ENCODE measurements at regions not wholly inside any gene's neighbourhood (a gene's known extent, or its start where the extent isn't known, plus 50 kb on each side); places are given as distances from the start of the nearest gene placed in this dataset.
A peak's percentile ranks its signal among the peaks of the same experiment; 100 is the strongest.

DNA sequence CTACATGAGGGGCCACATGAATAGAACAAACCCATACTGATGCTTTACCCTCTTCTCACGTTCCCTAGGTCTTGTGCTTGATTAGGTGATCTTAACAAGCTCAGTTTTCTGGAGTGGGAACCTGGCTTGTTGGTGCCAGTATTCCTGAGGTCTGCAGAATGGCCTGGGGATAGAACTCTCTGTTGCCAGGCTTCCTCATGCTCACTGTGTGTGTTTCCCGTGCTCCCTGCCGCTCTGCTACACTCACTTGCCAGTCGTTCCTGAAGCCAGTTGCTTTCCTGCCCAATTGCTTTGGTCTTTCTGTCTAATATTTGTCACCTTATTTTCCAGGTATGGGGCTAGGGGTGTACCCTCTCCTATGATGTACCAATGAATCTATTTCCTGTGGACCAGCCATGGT is 2111.5 kb upstream of the PIK3C3 start:
- no peak for DNase-seq (ENCODE audit: low read depth in 6 of 9, low spot score in 9 of 9)
- peaks cover 0 to 4% of the 10 kb centered on the region in 2 donors for H3K4me1 ChIP-seq (ENCODE audit: control insufficient read depth in 2 of 2, insufficient read depth in 2 of 2, low read length in 2 of 2)
- H3K4me3 ChIP-seq (ENCODE audit: low read length in 2 of 2): no peak overlapping the region
- no peaks in the 10 kb centered on the region for H3K36me3 ChIP-seq (ENCODE audit: control insufficient read depth in 2 of 2, insufficient read depth in 2 of 2, low read length in 1 of 2)
- H3K9me3 ChIP-seq (ENCODE audit: control insufficient read depth in 2 of 2, insufficient read depth in 1 of 2, low read length in 1 of 2): no peaks in the 10 kb centered on the region
- peaks cover 0 to 23% of the 10 kb centered on the region in 2 donors for H3K27me3 ChIP-seq (ENCODE audit: control insufficient read depth in 2 of 2, insufficient read depth in 1 of 2, low read length in 1 of 2)
- no peak overlapping the region for H3K27ac ChIP-seq (ENCODE audit: low read depth in 1 of 2, low read length in 1 of 2)
- 93% methylated on average over 4 of the region's 4 CpGs for whole genome bisulfite sequencing

DNA sequence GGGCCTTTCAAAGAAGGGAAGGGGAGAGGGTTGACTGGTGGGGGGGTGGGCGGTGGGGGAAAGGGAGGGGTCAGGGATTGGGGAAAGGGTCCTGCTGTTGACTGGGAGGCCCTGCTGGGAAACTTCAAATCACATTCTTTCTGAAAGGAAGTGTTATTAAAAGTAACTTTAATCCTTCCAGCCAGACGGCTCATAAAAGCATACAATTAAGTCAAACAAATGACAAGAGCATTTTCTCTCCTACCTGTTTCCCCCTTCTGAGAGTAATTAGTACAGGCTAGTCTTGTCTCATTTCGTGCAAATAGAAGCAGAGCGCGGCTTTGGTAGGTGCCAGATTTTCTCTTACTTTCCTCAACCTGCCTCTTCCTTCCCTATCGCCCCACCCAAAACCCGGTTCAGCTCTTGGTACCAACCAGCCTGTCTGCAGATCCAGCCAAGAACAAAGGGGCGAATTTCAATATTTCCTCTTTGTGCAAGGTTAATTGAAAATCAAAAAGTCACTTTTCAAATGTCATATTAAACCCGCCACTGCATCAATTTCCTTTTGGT is 2112.6 kb upstream of the PIK3C3 start:
- no peak for DNase-seq (ENCODE audit: low read depth in 6 of 9, low spot score in 9 of 9)
- 72% methylated on average over 9 of the region's 9 CpGs for WGBS
- Histone ChIP-seq H3K9me3 (ENCODE audit: control insufficient read depth in 2 of 2, insufficient read depth in 1 of 2, low read length in 1 of 2) (no peaks in the 10 kb centered on the region), H3K4me3 (ENCODE audit: low read length in 2 of 2) (no peak overlapping the region), H3K36me3 (ENCODE audit: control insufficient read depth in 2 of 2, insufficient read depth in 2 of 2, low read length in 1 of 2) (no peaks in the 10 kb centered on the region), H3K27ac (ENCODE audit: low read depth in 1 of 2, low read length in 1 of 2) (no peak overlapping the region), H3K4me1 (ENCODE audit: control insufficient read depth in 2 of 2, insufficient read depth in 2 of 2, low read length in 2 of 2) (peaks cover 0 to 4% of the 10 kb centered on the region in 2 donors), H3K27me3 (ENCODE audit: control insufficient read depth in 2 of 2, insufficient read depth in 1 of 2, low read length in 1 of 2) (peaks cover 0 to 23% of the 10 kb centered on the region in 2 donors)

DNA sequence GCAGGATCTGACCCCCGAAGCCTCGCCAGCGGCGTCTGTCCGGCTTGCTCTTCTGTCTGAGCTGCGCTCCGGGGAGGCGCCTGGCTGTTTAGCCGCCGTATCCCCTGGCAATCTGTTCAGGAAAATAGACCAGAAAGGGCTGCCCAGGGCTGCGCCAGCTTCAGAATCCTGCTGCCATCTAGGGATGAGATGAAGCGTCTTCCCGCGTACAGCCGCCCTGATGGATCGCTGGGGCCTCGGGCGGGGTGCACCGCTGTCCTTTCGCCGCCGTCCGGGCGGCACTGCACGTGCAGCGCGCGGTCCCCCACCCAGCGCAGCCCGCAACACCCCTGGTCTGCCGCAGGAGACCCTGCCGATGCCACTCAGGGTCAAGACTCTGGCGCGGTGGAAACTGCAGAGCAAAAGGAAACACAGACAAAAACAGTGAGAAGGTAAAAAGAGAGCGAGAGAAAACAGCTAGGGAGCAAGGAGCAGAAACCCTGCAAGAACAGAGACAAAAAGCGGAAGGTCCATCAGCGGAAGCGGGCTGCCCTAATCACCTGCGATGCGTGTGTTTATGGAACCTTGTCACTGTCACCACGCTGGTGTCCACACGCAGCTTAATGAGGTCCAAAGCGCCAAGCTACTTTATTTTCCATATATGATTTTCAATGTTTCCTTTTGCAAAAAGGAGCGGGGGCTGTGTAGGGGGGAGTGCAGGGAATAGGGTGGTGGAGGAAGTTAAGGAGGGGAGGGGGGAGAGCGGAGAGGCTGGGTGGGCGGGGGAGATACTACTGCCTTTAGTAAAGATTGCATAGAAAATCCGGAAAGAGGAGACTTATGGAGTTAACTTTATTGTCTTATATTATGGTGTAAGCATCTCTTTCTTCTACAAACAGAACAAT is 2113.3 kb upstream of the PIK3C3 start:
- H3K9me3 ChIP-seq (ENCODE audit: control insufficient read depth in 2 of 2, insufficient read depth in 1 of 2, low read length in 1 of 2): no peaks in the 10 kb centered on the region
- H3K27ac ChIP-seq (ENCODE audit: low read depth in 1 of 2, low read length in 1 of 2): no peak overlapping the region
- 2% methylated on average over 47 of the region's 47 CpGs for WGBS

DNA sequence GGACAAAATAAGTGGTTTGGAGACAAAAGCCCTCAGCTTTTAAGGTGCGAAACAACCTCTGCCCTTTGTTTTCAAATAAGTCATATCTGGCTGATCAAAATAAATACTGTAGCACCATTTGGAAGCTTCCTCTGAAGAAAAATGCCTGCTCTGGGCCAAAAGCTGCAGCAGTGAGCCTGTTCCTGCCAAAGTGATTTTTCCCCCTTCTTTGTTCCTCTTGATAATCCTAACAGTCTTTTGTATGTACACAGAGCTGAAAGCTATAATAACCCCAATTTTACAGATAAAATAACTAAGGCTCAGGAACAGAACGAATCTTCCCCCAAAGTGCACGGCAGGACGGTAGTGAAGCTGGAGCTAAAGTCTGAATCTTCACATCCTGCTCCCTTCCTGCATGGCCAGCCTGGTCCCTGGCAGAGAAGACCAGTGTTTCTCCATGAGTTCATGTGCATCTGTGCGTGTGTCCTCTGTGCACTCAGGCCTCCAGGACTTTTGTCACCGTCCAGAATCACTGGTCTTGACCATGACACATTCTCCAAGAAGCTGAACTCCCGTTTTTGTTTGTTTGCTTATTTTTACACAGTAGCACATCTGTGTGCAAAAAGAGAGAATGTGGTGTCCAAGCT is 2114.1 kb upstream of the PIK3C3 start:
- no peaks in the 10 kb centered on the region for H3K9me3 ChIP-seq (ENCODE audit: control insufficient read depth in 2 of 2, insufficient read depth in 1 of 2, low read length in 1 of 2)
- peak overlapping the region in 1 of 2 donors; percentile 22 for H3K4me3 ChIP-seq (ENCODE audit: low read length in 2 of 2)
- no peak for DNase-seq (ENCODE audit: low read depth in 6 of 9, low spot score in 9 of 9)
- no peaks in the 10 kb centered on the region for H3K36me3 ChIP-seq (ENCODE audit: control insufficient read depth in 2 of 2, insufficient read depth in 2 of 2, low read length in 1 of 2)
- no peak overlapping the region for H3K27ac ChIP-seq (ENCODE audit: low read depth in 1 of 2, low read length in 1 of 2)
- 37% methylated on average over 7 of the region's 7 CpGs for WGBS
- H3K4me1 ChIP-seq (ENCODE audit: control insufficient read depth in 2 of 2, insufficient read depth in 2 of 2, low read length in 2 of 2): peaks cover 0 to 4% of the 10 kb centered on the region in 2 donors
- H3K27me3 ChIP-seq (ENCODE audit: control insufficient read depth in 2 of 2, insufficient read depth in 1 of 2, low read length in 1 of 2): peaks cover 0 to 23% of the 10 kb centered on the region in 2 donors

More for the DNA sequence above, 2113.3 kb upstream of the PIK3C3 start:
- DNase-seq (ENCODE audit: low read depth in 6 of 9, low spot score in 9 of 9): peak in 5 of 9 donors; percentile 2 to 20 (median 6)
- Histone ChIP-seq H3K4me1 (ENCODE audit: control insufficient read depth in 2 of 2, insufficient read depth in 2 of 2, low read length in 2 of 2) (peaks cover 0 to 4% of the 10 kb centered on the region in 2 donors), H3K27me3 (ENCODE audit: control insufficient read depth in 2 of 2, insufficient read depth in 1 of 2, low read length in 1 of 2) (peaks cover 0 to 23% of the 10 kb centered on the region in 2 donors), H3K4me3 (ENCODE audit: low read length in 2 of 2) (peak overlapping the region; percentile 22 to 36), H3K36me3 (ENCODE audit: control insufficient read depth in 2 of 2, insufficient read depth in 2 of 2, low read length in 1 of 2) (no peaks in the 10 kb centered on the region)

DNA sequence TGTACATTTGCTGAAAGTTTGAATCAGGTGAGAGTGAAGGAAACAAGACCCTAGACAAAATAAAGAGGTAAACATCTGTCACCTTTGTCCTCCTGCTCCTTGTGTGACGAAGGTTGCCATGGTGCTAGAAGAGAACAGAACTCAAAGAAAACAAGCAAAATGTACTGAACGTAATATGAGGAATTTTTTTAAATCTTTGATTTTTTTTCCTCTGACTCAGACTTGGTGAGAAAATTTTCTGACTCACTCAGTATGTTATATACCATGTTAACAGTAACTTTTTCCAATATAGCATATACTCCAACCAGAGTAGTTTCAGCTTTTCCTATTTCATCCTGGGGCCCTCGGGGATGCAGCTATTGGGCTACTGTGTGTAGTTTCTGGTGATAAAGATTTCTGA is 2114.6 kb upstream of the PIK3C3 start:
- Histone ChIP-seq H3K4me3 (ENCODE audit: low read length in 2 of 2) (no peak overlapping the region), H3K27me3 (ENCODE audit: control insufficient read depth in 2 of 2, insufficient read depth in 1 of 2, low read length in 1 of 2) (peaks cover 0 to 23% of the 10 kb centered on the region in 2 donors), H3K9me3 (ENCODE audit: control insufficient read depth in 2 of 2, insufficient read depth in 1 of 2, low read length in 1 of 2) (no peaks in the 10 kb centered on the region), H3K36me3 (ENCODE audit: control insufficient read depth in 2 of 2, insufficient read depth in 2 of 2, low read length in 1 of 2) (no peaks in the 10 kb centered on the region), H3K27ac (ENCODE audit: low read depth in 1 of 2, low read length in 1 of 2) (no peak overlapping the region), H3K4me1 (ENCODE audit: control insufficient read depth in 2 of 2, insufficient read depth in 2 of 2, low read length in 2 of 2) (peaks cover 0 to 4% of the 10 kb centered on the region in 2 donors)
- no peak for DNase-seq (ENCODE audit: low read depth in 6 of 9, low spot score in 9 of 9)
- WGBS: 93% methylated on average over 3 of the region's 3 CpGs

DNA sequence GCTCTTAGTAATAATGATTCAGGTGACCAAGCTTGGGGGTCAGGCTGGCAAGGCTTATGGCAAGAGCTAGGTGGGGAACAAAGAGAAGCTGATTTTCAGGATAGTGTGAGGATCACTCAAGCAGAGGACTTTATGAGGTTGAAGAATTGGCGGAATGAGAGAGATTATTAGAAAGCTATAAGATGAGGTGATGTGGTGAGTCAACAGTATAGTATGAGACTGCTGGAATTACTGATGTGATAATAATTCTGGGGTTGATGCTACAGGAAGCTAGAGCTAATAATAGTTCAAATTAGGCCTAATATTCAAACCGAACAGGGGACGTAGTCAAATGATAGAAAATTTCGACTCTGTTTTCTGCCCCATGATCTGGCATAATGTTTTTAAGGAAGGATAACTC is 2115.3 kb upstream of the PIK3C3 start:
- DNase-seq (ENCODE audit: low read depth in 6 of 9, low spot score in 9 of 9): no peak
- H3K27me3 ChIP-seq (ENCODE audit: control insufficient read depth in 2 of 2, insufficient read depth in 1 of 2, low read length in 1 of 2): peaks cover 0 to 23% of the 10 kb centered on the region in 2 donors
- H3K4me3 ChIP-seq (ENCODE audit: low read length in 2 of 2): no peak overlapping the region
- 98% methylated on average over 4 of the region's 4 CpGs for WGBS
- peaks cover 0 to 4% of the 10 kb centered on the region in 2 donors for H3K4me1 ChIP-seq (ENCODE audit: control insufficient read depth in 2 of 2, insufficient read depth in 2 of 2, low read length in 2 of 2)
- no peak overlapping the region for H3K27ac ChIP-seq (ENCODE audit: low read depth in 1 of 2, low read length in 1 of 2)
- no peaks in the 10 kb centered on the region for H3K36me3 ChIP-seq (ENCODE audit: control insufficient read depth in 2 of 2, insufficient read depth in 2 of 2, low read length in 1 of 2)
- H3K9me3 ChIP-seq (ENCODE audit: control insufficient read depth in 2 of 2, insufficient read depth in 1 of 2, low read length in 1 of 2): no peaks in the 10 kb centered on the region

DNA sequence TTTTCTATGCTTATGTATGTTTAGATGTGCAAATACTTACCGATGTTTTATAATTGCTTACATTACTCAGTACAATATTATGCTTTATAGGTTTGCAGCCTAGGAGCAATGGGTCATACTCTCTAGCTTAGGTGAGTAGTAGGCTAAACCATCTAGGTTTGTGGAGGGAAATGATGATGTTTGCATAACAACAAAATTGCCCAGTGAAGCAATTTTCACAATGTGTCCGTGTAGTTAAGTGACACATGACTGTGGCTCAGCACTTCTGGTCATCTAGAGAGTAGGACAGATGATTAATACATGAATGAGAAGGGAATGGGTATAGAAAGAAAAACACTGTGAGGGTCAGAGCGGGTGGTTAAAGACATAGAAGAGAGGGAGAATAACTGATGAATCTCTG is 2116.2 kb upstream of the PIK3C3 start:
- no peaks in the 10 kb centered on the region for H3K9me3 ChIP-seq (ENCODE audit: control insufficient read depth in 2 of 2, insufficient read depth in 1 of 2, low read length in 1 of 2)
- H3K4me3 ChIP-seq (ENCODE audit: low read length in 2 of 2): no peak overlapping the region
- H3K27me3 ChIP-seq (ENCODE audit: control insufficient read depth in 2 of 2, insufficient read depth in 1 of 2, low read length in 1 of 2): peaks cover 0 to 23% of the 10 kb centered on the region in 2 donors
- H3K36me3 ChIP-seq (ENCODE audit: control insufficient read depth in 2 of 2, insufficient read depth in 2 of 2, low read length in 1 of 2): no peaks in the 10 kb centered on the region
- no peak for DNase-seq (ENCODE audit: low read depth in 6 of 9, low spot score in 9 of 9)
- 97% methylated on average over 3 of the region's 3 CpGs for WGBS
- H3K4me1 ChIP-seq (ENCODE audit: control insufficient read depth in 2 of 2, insufficient read depth in 2 of 2, low read length in 2 of 2): peaks cover 0 to 4% of the 10 kb centered on the region in 2 donors
- no peak overlapping the region for H3K27ac ChIP-seq (ENCODE audit: low read depth in 1 of 2, low read length in 1 of 2)

DNA sequence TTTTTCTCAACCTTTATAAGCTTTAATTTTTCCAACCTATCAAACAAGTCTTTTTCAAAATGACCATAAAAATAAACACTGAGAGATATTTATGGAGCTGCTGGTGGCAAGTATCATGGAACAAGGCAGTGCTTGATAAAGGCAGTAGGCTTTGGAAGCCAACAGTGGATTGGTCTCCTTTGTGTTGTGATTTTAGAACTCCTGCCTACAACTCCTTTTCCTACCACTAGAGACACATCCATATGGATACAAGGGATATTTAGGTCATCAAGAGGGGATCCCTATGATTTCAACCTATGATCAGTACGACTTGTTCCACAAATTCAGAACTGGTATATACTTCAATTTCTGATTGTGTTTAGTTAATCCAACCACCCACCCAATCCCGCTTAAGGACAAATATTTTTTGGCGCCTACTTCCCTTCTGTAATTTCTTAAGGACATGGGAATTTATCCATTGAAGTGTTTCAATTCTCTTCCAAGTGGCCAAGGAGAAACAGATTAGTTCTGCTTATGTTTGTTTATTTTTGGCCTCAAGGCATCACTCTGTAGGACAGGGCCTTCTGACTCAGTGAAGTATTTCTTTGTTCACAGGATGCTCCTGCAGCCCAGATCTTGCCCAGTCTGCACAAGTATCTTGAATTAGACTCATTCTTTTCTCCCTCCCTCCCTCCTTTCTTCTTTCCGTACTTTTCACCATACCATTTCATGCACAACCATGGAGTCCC is 2119.6 kb upstream of the PIK3C3 start:
- WGBS: 94% methylated on average over 4 of the region's 4 CpGs
- Histone ChIP-seq H3K9me3 (ENCODE audit: control insufficient read depth in 2 of 2, insufficient read depth in 1 of 2, low read length in 1 of 2) (no peaks in the 10 kb centered on the region), H3K27me3 (ENCODE audit: control insufficient read depth in 2 of 2, insufficient read depth in 1 of 2, low read length in 1 of 2) (no peaks in the 10 kb centered on the region), H3K36me3 (ENCODE audit: control insufficient read depth in 2 of 2, insufficient read depth in 2 of 2, low read length in 1 of 2) (no peaks in the 10 kb centered on the region), H3K4me3 (ENCODE audit: low read length in 2 of 2) (no peak overlapping the region), H3K4me1 (ENCODE audit: control insufficient read depth in 2 of 2, insufficient read depth in 2 of 2, low read length in 2 of 2) (no peaks in the 10 kb centered on the region), H3K27ac (ENCODE audit: low read depth in 1 of 2, low read length in 1 of 2) (no peak overlapping the region)
- no peak for DNase-seq (ENCODE audit: low read depth in 6 of 9, low spot score in 9 of 9)

Measured in thymus (tissue), 11 donors.